IPS-18c (cell line): ENCODE measurements at regions not wholly inside any gene's neighbourhood (a gene's known extent, or its start where the extent isn't known, plus 50 kb on each side); places are given as distances from the start of the nearest gene placed in this dataset.

Source experiments
- H3K4me3 ChIP-seq: 2 replicates; pipeline ENCODE4 v1.7.0; 2013; ENCODE audit warnings: low read depth, mild to moderate bottlenecking, low read length, moderate library complexity; ENCODE audit not compliant: insufficient read depth
- H3K9me3 ChIP-seq: one replicate; pipeline ENCODE4 v1.6.1; 2013; ENCODE audit warnings: mild to moderate bottlenecking, low read length, moderate library complexity; ENCODE audit not compliant: control insufficient read depth, insufficient read depth

GRCh38 chr3:94414418-94414817, 351.6 kb downstream of the NSUN3 start:
- no peaks in the 10 kb centered on the region for H3K9me3 ChIP-seq
- H3K4me3 ChIP-seq = no peak overlapping the region

GRCh38 chr3:94416768-94417167, 353.9 kb downstream of the NSUN3 start:
- H3K4me3 ChIP-seq = no peak overlapping the region
- no peaks in the 10 kb centered on the region for H3K9me3 ChIP-seq

GRCh38 chr3:94417963-94418455, 355.1 kb downstream of the NSUN3 start:
- no peaks in the 10 kb centered on the region for H3K9me3 ChIP-seq

GRCh38 chr3:94420931-94421330, 358.1 kb downstream of the NSUN3 start:
- H3K4me3 ChIP-seq = no peak overlapping the region
- H3K9me3 ChIP-seq = no peaks in the 10 kb centered on the region

More at GRCh38 chr3:94417963-94418455, 355.1 kb downstream of the NSUN3 start:
- no peak overlapping the region for H3K4me3 ChIP-seq

GRCh38 chr3:94423578-94423977, 360.7 kb downstream of the NSUN3 start:
- Histone ChIP-seq H3K9me3 (no peaks in the 10 kb centered on the region), H3K4me3 (no peak overlapping the region)

GRCh38 chr3:94429517-94429916, 366.7 kb downstream of the NSUN3 start:
- no peaks in the 10 kb centered on the region for H3K9me3 ChIP-seq

GRCh38 chr3:94431876-94432570, 369.2 kb downstream of the NSUN3 start:
- Histone ChIP-seq H3K4me3 (no peak overlapping the region), H3K9me3 (no peaks in the 10 kb centered on the region)

More at GRCh38 chr3:94429517-94429916, 366.7 kb downstream of the NSUN3 start:
- H3K4me3 ChIP-seq = no peak overlapping the region

- H3K4me3 ChIP-seq = no peak overlapping the region
- no peaks in the 10 kb centered on the region for H3K9me3 ChIP-seq
These were observed 370.9 kb downstream of the NSUN3 start for GRCh38 chr3:94433811-94434210.

- no peaks in the 10 kb centered on the region for H3K9me3 ChIP-seq
- no peak overlapping the region for H3K4me3 ChIP-seq
These were observed 378.1 kb downstream of the NSUN3 start for GRCh38 chr3:94440767-94441493.

- Histone ChIP-seq H3K9me3 (no peaks in the 10 kb centered on the region), H3K4me3 (no peak overlapping the region)
These were observed 378.6 kb downstream of the NSUN3 start for GRCh38 chr3:94441494-94441847.

GRCh38 chr3:94453864-94454263, 391.0 kb downstream of the NSUN3 start:
- no peaks in the 10 kb centered on the region for H3K9me3 ChIP-seq
- no peak overlapping the region for H3K4me3 ChIP-seq

GRCh38 chr3:94459167-94459566, 396.3 kb downstream of the NSUN3 start:
- H3K4me3 ChIP-seq = no peak overlapping the region
- no peaks in the 10 kb centered on the region for H3K9me3 ChIP-seq

GRCh38 chr3:94460931-94461330, 398.1 kb downstream of the NSUN3 start:
- Histone ChIP-seq H3K4me3 (no peak overlapping the region), H3K9me3 (no peaks in the 10 kb centered on the region)

GRCh38 chr3:94462931-94463330, 400.1 kb downstream of the NSUN3 start:
- Histone ChIP-seq H3K4me3 (no peak overlapping the region), H3K9me3 (no peaks in the 10 kb centered on the region)

- H3K9me3 ChIP-seq = peaks cover 3% of the 10 kb centered on the region
- H3K4me3 ChIP-seq = no peak overlapping the region
These were observed 409.6 kb downstream of the NSUN3 start for GRCh38 chr3:94472511-94472910.

GRCh38 chr3:94481226-94481898, 418.5 kb downstream of the NSUN3 start:
- no peak overlapping the region for H3K4me3 ChIP-seq
- H3K9me3 ChIP-seq = no peaks in the 10 kb centered on the region

GRCh38 chr3:94482686-94483085, 419.8 kb downstream of the NSUN3 start:
- Histone ChIP-seq H3K4me3 (no peak overlapping the region), H3K9me3 (no peaks in the 10 kb centered on the region)

GRCh38 chr3:94483403-94483802, 420.5 kb downstream of the NSUN3 start:
- Histone ChIP-seq H3K9me3 (no peaks in the 10 kb centered on the region), H3K4me3 (no peak overlapping the region)
